ENCODE measurements at regions not wholly inside any gene's neighbourhood (a gene's known extent, or its start where the extent isn't known, plus 50 kb on each side); places are given as distances from the start of the nearest gene placed in this dataset.

DNA sequence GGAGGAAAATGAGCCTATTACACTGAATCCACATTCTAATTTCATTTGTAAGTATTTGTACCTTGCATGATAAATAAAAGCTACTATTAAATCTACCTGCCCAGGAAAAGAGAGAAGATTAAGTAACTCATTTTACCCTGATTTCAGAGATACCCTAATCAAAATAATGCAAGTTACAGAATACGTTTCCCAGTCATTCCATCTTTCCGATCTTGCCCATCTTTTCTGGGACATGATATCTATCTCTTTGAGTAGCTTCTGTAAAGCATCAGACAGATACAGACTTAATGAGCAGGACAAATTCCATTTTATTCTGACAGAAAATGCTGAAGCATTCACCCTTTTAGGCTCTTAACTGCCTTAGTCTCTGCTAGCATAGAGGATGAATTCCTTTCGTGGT, 56.6 kb downstream of the SPRY2 start:
- no peak for TF ChIP-seq ZFX (IDR thresholded peaks at IDR 0.05)
- H3K27ac ChIP-seq, result no peak overlapping the region

DNA sequence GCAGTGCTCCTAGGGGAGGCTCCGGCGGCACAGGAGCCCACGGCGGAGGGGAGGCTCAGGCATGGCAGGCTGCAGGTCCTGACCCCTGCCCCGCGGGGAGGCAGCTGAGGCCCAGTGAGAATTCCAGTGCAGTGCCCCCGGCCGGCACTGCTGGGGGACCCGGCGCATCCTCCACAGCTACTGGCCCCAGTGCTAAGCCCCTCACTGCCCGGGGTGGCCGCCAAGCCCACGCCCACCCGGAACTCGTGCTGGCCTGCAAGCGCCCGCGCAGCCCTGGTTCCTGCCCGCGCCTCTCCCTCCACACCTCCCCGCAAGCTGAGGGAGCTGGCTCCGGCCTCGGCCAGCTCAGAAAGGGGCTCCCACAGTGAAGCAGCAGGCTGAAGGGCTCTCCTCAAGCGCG, 62.2 kb downstream of the SPRY2 start:
- no peak for TF ChIP-seq ZFX (IDR thresholded peaks at IDR 0.05)
- TF ChIP-seq, protein P1, sequence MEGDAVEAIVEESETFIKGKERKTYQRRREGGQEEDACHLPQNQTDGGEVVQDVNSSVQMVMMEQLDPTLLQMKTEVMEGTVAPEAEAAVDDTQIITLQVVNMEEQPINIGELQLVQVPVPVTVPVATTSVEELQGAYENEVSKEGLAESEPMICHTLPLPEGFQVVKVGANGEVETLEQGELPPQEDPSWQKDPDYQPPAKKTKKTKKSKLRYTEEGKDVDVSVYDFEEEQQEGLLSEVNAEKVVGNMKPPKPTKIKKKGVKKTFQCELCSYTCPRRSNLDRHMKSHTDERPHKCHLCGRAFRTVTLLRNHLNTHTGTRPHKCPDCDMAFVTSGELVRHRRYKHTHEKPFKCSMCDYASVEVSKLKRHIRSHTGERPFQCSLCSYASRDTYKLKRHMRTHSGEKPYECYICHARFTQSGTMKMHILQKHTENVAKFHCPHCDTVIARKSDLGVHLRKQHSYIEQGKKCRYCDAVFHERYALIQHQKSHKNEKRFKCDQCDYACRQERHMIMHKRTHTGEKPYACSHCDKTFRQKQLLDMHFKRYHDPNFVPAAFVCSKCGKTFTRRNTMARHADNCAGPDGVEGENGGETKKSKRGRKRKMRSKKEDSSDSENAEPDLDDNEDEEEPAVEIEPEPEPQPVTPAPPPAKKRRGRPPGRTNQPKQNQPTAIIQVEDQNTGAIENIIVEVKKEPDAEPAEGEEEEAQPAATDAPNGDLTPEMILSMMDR (conservative IDR thresholded peaks at IDR 0.05), result no peak
- H3K27ac ChIP-seq, result no peak overlapping the region

DNA sequence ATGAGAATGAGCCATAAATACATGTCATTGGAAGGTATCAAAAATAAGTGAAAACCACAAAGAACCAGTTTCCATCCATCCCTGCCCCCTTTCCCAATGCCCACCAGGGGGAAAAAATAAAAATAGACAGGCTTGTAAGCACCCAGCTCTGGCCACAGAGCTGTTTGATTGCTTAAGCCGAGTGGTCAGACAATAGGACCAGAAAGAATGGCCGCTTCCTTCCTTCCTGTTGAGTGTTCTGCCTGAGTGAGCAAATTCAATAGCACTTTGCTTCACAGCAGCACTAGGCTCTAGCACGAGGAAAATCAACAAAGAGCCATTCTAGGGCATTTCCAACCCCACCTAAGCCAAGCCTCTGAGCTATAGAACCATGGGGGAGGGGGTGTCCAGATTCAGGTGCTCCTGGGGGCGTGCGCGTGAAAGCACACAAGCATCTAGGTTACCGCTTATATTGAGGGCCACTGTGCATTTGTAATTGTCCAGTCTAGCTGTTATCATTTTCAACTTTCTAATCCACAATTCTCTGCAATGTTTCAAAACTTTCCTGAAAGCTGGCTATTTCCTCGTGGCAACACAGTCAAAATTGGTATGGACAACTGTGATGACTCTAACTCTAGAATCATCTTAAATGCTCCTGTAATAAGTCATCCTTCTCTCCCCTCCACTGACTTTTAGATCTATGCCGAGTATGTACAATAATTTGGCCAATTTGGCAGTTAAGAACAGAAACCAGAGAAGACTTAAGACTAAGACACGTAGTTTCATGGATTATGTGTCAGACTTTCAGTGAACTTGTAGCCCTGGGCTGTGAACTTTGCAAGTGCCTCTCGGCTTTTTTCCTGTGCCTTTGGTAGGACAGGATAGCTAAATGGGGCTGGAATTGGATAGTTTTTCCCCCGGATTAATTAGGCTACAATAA, 64.3 kb downstream of the SPRY2 start:
- no peak overlapping the region for H3K27ac ChIP-seq
- no peak for TF ChIP-seq ZFX (IDR thresholded peaks at IDR 0.05)
- TF ChIP-seq, protein P1 (conservative IDR thresholded peaks at IDR 0.05), result no peak

DNA sequence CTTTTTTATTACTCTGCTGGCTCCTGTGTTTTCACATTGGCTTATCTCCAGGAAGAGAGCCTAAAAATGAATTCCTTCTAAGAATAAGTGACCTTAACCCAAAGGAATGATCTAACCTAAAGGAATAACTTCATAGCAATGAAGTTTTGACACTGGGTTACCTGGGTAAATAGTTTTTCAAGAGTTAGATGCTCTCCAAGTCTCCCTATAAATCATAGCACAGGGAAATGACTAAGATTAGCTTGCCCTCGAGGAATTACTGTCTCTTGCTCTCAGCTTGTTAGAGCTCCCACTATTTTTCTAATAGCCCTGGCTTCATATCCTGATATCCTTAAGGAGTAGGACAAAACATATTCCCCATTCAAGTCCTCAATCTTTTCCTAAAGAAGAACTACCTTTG, 66.3 kb downstream of the SPRY2 start:
- no peak overlapping the region for H3K27ac ChIP-seq
- no peak for TF ChIP-seq ZFX (IDR thresholded peaks at IDR 0.05)
- TF ChIP-seq, protein P1 (conservative IDR thresholded peaks at IDR 0.05), result no peak

DNA sequence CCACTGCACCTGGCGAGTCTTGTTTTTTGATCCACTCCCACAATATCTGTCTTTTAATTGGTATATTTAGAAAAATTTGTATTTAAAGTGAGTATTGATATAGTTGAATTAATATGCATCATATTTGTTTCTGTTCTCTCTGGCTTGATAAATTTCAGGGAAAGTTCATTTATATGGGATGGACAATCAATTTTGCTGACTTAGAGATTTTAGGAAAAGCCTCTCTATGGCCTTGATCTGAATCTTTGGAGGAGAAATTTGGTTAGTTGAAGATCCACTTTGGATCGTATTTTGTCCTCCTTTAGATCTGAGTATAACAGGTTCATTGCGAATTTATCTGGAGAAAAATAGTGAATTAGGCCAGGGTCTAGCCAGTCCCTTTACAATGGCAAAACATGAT, 67.2 kb downstream of the SPRY2 start:
- no peak overlapping the region for H3K27ac ChIP-seq
- TF ChIP-seq, protein P1 (conservative IDR thresholded peaks at IDR 0.05), result no peak
- no peak for TF ChIP-seq ZFX (IDR thresholded peaks at IDR 0.05)

DNA sequence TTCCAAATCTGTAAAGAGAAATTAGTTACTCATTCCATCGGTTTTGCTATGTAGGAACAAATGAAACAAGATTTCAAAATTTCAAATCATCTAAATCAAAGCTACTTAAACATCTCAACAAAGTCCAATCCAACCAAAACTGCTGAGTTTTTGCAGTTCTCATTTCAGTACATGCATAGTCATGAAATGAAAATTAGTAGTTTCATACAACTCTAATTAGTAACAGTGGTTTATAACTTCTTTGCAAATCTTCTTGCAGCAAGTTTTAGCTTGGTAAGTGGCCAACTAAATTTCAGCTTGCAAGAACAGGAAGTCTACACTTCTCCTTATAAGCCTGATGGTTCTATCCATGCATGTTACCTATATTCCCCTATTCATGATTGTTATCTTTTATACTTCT, 75.6 kb downstream of the SPRY2 start:
- TF ChIP-seq, protein P1 (conservative IDR thresholded peaks at IDR 0.05), result no peak
- no peak for TF ChIP-seq ZFX (IDR thresholded peaks at IDR 0.05)
- H3K27ac ChIP-seq, result no peak overlapping the region

DNA sequence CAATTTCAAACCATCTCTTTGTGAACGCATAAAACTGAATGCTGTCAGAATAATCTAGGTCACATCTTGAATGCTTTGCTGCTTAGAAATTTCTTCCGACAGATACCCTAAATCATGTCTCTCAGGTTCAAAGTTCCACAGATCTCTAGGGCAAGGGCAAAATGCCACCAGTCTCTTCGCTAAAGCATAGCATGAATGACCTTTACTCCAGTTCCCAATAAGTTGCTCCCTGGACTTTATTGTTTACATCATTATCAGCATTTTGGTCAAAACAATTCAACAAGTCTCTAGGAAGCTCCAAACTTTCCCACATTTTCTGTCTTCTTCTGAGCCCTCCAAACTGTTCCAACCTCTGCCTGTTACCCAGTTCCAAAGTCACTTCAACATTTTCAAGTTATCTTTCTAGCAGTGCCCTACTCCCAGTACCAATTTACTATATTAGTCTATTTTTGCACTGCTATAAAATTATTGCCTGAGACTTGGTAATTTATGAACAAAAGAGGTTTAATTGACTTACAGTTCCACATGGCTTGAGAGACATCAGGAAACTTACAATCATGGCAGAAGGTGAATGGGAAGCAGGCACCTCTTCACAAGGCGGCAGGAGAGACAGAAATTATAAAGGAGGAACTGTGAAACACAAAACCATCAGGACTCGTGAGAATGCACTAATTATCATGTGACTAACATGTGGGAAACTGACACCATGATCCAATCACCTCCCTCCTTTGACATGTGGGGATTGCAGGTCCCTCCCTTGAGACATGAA, 77.0 kb downstream of the SPRY2 start:
- TF ChIP-seq ZFX (IDR thresholded peaks at IDR 0.05), result no peak
- TF ChIP-seq, protein P1 (conservative IDR thresholded peaks at IDR 0.05), result no peak

More for the DNA sequence above, 77.0 kb downstream of the SPRY2 start:
- no peak overlapping the region for H3K27ac ChIP-seq
